Smooth muscle cell (in vitro differentiated cells): ENCODE measurements at regions not wholly inside any gene's neighbourhood (a gene's known extent, or its start where the extent isn't known, plus 50 kb on each side); places are given as distances from the start of the nearest gene placed in this dataset.
A peak's percentile ranks its signal among the peaks of the same experiment; 100 is the strongest.

Experiments
- DNase-seq: peaks from one replicate; lab custom pipeline; 2025; ENCODE audit not compliant: unreplicated experiment; lab: John Stamatoyannopoulos, UW
- H2AFZ ChIP-seq: fragments of 200-600 bp; sonication (generic); 2 replicates; pipeline ENCODE4 v1.6.0; 2016; ENCODE audit warnings: antibody characterized with exemption, low read depth, mild to moderate bottlenecking
- H3F3A ChIP-seq: fragments of 200-600 bp; sonication (generic); 2 replicates; pipeline ENCODE4 v1.6.0; 2017; ENCODE audit warnings: antibody characterized with exemption, low read depth
- H3K27ac ChIP-seq: fragments of 200-600 bp; sonication (generic); 2 replicates; pipeline ENCODE4 v1.5.1; 2016; ENCODE audit warnings: low read depth, mild to moderate bottlenecking
- H3K27me3 ChIP-seq: fragments of 200-600 bp; sonication (generic); 2 replicates; pipeline ENCODE4 v1.6.1; 2016; ENCODE audit warnings: low read depth, mild to moderate bottlenecking
- H3K36me3 ChIP-seq: fragments of 200-600 bp; sonication (generic); 2 replicates; pipeline ENCODE4 v1.5.1; 2016; ENCODE audit warnings: low read depth
- H3K4me1 ChIP-seq: fragments of 200-600 bp; sonication (generic); 2 replicates; pipeline ENCODE4 v1.5.1; 2016; ENCODE audit warnings: low read depth
- H3K4me2 ChIP-seq: fragments of 200-600 bp; sonication (generic); 2 replicates; pipeline ENCODE4 v1.6.0; 2016; ENCODE audit warnings: mild to moderate bottlenecking
- H3K4me3 ChIP-seq: fragments of 200-600 bp; sonication (generic); 2 replicates; pipeline ENCODE4 v1.5.1; 2016; ENCODE audit warnings: mild to moderate bottlenecking
- H3K79me2 ChIP-seq: fragments of 200-600 bp; sonication (generic); 2 replicates; pipeline ENCODE4 v1.6.0; 2016; ENCODE audit warnings: low read depth, mild to moderate bottlenecking
- H3K9ac ChIP-seq: fragments of 200-600 bp; sonication (generic); 2 replicates; pipeline ENCODE4 v1.6.0; 2016; ENCODE audit warnings: low read depth
- H3K9me3 ChIP-seq: fragments of 200-600 bp; sonication (generic); replicated peaks from 2 replicates; pipeline ENCODE4 v1.5.1; 2016; ENCODE audit warnings: low read depth
- H4K20me1 ChIP-seq: fragments of 200-600 bp; sonication (generic); 2 replicates; pipeline ENCODE4 v1.6.0; 2016; ENCODE audit warnings: low read depth
- WGBS: methylation state at CpG from one replicate; pipeline ENCODE4 v1.1.7; 2016; ENCODE audit warnings: low lambda C conversion rate; 5-methylcytosine and 5-hydroxymethylcytosine counted together
- TF ChIP-seq, protein P1 (sequence below): fragments of 200-600 bp; sonication (generic); IDR thresholded peaks from 2 replicates; pipeline ENCODE4 v1.5.1; 2017; ENCODE audit warnings: borderline replicate concordance, mild to moderate bottlenecking, antibody characterized with exemption; ENCODE audit not compliant: insufficient read depth, poor library complexity, severe bottlenecking

DNA sequence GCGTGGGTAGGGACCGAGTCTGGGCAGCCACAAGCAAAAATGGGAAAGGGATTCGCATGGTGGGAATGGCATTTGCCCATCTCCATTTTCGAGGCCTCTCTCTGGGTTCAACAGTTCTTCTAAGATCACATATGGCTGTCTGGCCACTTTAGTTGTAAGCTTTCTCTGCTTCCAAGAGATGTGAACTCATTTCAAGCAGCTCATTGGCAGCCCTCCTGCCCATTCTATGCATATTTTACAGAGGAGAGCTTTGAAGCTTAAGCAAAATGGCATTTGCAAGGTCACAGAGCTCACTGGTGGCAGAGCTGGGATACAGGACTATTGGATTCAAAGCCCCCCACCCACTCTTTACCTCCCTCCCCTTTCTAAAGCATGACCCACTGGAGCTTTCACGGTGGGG lies 93.7 kb downstream of the HHIPL2 start:
- 94% methylated on average over 5 of the region's 5 CpGs for WGBS
- no peaks in the 10 kb centered on the region for H3K79me2 ChIP-seq
- no peak for DNase-seq
- TF ChIP-seq, protein P1, sequence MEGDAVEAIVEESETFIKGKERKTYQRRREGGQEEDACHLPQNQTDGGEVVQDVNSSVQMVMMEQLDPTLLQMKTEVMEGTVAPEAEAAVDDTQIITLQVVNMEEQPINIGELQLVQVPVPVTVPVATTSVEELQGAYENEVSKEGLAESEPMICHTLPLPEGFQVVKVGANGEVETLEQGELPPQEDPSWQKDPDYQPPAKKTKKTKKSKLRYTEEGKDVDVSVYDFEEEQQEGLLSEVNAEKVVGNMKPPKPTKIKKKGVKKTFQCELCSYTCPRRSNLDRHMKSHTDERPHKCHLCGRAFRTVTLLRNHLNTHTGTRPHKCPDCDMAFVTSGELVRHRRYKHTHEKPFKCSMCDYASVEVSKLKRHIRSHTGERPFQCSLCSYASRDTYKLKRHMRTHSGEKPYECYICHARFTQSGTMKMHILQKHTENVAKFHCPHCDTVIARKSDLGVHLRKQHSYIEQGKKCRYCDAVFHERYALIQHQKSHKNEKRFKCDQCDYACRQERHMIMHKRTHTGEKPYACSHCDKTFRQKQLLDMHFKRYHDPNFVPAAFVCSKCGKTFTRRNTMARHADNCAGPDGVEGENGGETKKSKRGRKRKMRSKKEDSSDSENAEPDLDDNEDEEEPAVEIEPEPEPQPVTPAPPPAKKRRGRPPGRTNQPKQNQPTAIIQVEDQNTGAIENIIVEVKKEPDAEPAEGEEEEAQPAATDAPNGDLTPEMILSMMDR: no peak
- no peaks in the 10 kb centered on the region for H3K4me1 ChIP-seq
- no peaks in the 10 kb centered on the region for H3K27me3 ChIP-seq
- H3K9ac ChIP-seq: no peak overlapping the region
- no peaks in the 10 kb centered on the region for H3F3A ChIP-seq
- no peaks in the 10 kb centered on the region for H3K36me3 ChIP-seq
- no peak overlapping the region for H2AFZ ChIP-seq
- H3K9me3 ChIP-seq: no peaks in the 10 kb centered on the region
- peak overlapping the region; percentile 52 for H3K4me2 ChIP-seq
- peak overlapping the region; percentile 63 for H3K27ac ChIP-seq
- no peaks in the 10 kb centered on the region for H4K20me1 ChIP-seq
- H3K4me3 ChIP-seq: no peak overlapping the region

DNA sequence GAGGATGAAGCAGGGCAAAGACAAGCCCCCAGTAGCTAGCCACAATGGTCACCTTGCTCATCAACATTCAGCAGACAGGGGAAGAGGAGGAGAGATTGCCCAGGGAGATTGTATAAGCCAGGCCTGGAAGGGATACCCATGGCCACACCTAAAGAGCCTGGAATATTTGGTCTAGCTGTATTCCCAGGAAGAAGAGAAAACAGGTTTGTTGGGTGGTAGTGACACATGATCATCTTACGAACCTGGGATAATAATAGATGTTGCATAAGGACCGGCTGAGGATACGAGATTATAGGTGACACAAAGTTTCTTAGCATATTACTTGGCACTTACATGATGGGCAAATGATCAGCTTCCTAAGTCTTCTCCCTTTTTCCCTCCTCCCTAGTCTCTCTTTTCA lies 95.9 kb downstream of the HHIPL2 start:
- Histone ChIP-seq H4K20me1 (no peaks in the 10 kb centered on the region), H3K9ac (no peak overlapping the region), H3K9me3 (no peaks in the 10 kb centered on the region), H3K27ac (no peak overlapping the region), H3F3A (no peaks in the 10 kb centered on the region), H3K4me3 (no peak overlapping the region), H3K27me3 (no peaks in the 10 kb centered on the region), H3K4me2 (no peak overlapping the region), H3K4me1 (no peaks in the 10 kb centered on the region), H2AFZ (no peak overlapping the region), H3K79me2 (no peaks in the 10 kb centered on the region), H3K36me3 (no peaks in the 10 kb centered on the region)
- 68% methylated on average over 3 of the region's 3 CpGs for WGBS
- TF ChIP-seq, protein P1: no peak
- no peak for DNase-seq

DNA sequence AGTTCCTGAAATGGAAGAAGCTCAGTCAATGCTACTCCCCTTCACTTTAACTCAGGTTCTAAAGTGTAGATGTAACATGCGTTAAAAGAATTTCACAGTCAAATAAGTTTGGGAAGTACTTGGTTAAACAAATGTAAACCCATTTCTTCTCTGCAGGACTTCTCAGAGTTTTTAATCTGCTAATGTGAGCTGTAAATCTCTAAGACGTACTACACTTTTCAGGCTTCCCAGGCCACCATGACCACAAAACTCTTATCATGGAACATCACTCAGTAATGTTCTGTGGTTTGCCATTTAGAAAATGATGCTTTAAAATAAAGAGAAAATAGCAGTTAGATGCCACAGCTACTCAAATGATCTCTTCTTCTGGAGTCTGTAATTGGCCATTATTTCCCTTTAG lies 104.3 kb downstream of the HHIPL2 start:
- H3K27me3 ChIP-seq: no peaks in the 10 kb centered on the region
- no peaks in the 10 kb centered on the region for H3K79me2 ChIP-seq
- no peaks in the 10 kb centered on the region for H3K36me3 ChIP-seq
- H3K4me3 ChIP-seq: no peak overlapping the region
- TF ChIP-seq, protein P1: no peak
- no peaks in the 10 kb centered on the region for H4K20me1 ChIP-seq
- no peak overlapping the region for H3K27ac ChIP-seq
- no peaks in the 10 kb centered on the region for H3K4me1 ChIP-seq
- no peak overlapping the region for H2AFZ ChIP-seq
- no peak overlapping the region for H3K4me2 ChIP-seq
- H3K9ac ChIP-seq: no peak overlapping the region
- no peak for DNase-seq
- H3F3A ChIP-seq: no peaks in the 10 kb centered on the region
- no peaks in the 10 kb centered on the region for H3K9me3 ChIP-seq
- WGBS: 33% methylated on average over 2 of the region's 2 CpGs

DNA sequence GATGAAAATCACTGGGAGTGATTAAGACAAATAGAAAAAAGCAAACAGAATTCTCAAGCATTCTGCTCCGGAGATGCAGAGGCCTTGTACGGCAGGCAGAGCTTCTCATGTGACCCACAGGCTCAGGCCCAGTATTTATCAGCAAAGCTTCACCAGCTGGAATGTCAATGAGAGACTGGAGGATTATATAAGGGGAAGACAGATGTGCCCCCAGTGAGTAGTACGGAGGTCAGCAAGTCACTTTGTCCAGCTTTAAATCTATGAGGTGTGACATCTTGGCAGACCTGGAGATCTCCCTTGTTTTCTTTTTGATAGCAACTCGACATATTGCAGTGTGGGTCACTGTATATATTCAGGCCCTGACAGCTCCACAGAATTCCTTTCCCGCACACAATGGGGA lies 106.8 kb downstream of the HHIPL2 start:
- H3K4me3 ChIP-seq: no peak overlapping the region
- H3F3A ChIP-seq: no peaks in the 10 kb centered on the region
- no peaks in the 10 kb centered on the region for H3K36me3 ChIP-seq
- no peak overlapping the region for H2AFZ ChIP-seq
- no peak overlapping the region for H3K9ac ChIP-seq
- H3K9me3 ChIP-seq: no peaks in the 10 kb centered on the region
- no peaks in the 10 kb centered on the region for H4K20me1 ChIP-seq
- H3K27ac ChIP-seq: no peak overlapping the region
- TF ChIP-seq, protein P1: no peak
- WGBS: 35% methylated on average over 5 of the region's 5 CpGs
- H3K27me3 ChIP-seq: no peaks in the 10 kb centered on the region
- DNase-seq: no peak
- no peaks in the 10 kb centered on the region for H3K4me1 ChIP-seq
- no peaks in the 10 kb centered on the region for H3K79me2 ChIP-seq
- no peak overlapping the region for H3K4me2 ChIP-seq
